Coronary artery (tissue), 2 donors: ENCODE measurements at regions not wholly inside any gene's neighbourhood (a gene's known extent, or its start where the extent isn't known, plus 50 kb on each side); places are given as distances from the start of the nearest gene placed in this dataset.

ENCODE experiments used
- DNase-seq: peaks from one replicate; pipeline ENCODE4 v3.0.0-alpha.2; 2017; ENCODE audit warnings: low spot score
- H3K27ac ChIP-seq, 2 donors: fragments of 200-600 bp; sonication (generic); one replicate each; pipeline ENCODE4 v1.5.1; 2016 to 2019
- H3K4me3 ChIP-seq: fragments of 200-600 bp; sonication (generic); 2 replicates; pipeline ENCODE4 v1.5.1; 2016; ENCODE audit warnings: mild to moderate bottlenecking, moderate library complexity
- TF ChIP-seq, protein P1 (sequence below): fragments of 200-600 bp; sonication (generic); IDR thresholded peaks from one replicate; pipeline ENCODE4 v1.5.1; 2019; ENCODE audit warnings: antibody characterized with exemption

DNA sequence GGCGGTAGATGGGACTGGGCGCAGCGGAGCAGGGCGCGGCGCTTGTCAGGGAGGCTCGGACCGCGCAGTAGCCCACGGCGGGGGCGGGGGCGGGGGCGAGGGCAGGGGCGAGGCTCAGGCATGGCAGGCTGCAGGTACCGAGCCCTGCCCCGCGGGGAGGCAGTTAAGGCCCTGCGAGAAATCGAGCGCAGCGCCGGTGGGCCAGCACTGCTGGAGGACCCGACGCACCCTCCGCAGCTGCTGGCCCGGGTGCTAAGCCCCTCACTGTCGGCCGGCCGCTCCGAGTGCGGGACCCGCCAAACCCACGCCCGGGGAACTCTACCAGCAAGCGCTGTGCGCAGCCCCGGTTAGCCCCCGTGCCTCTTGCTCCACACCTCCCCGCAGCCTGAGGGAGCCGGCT is 90.2 kb upstream of the RPL38 start:
- Histone ChIP-seq H3K27ac (no peak overlapping the region), H3K4me3 (no peak overlapping the region)
- TF ChIP-seq, protein P1, sequence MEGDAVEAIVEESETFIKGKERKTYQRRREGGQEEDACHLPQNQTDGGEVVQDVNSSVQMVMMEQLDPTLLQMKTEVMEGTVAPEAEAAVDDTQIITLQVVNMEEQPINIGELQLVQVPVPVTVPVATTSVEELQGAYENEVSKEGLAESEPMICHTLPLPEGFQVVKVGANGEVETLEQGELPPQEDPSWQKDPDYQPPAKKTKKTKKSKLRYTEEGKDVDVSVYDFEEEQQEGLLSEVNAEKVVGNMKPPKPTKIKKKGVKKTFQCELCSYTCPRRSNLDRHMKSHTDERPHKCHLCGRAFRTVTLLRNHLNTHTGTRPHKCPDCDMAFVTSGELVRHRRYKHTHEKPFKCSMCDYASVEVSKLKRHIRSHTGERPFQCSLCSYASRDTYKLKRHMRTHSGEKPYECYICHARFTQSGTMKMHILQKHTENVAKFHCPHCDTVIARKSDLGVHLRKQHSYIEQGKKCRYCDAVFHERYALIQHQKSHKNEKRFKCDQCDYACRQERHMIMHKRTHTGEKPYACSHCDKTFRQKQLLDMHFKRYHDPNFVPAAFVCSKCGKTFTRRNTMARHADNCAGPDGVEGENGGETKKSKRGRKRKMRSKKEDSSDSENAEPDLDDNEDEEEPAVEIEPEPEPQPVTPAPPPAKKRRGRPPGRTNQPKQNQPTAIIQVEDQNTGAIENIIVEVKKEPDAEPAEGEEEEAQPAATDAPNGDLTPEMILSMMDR: no peak
- no peak for DNase-seq

DNA sequence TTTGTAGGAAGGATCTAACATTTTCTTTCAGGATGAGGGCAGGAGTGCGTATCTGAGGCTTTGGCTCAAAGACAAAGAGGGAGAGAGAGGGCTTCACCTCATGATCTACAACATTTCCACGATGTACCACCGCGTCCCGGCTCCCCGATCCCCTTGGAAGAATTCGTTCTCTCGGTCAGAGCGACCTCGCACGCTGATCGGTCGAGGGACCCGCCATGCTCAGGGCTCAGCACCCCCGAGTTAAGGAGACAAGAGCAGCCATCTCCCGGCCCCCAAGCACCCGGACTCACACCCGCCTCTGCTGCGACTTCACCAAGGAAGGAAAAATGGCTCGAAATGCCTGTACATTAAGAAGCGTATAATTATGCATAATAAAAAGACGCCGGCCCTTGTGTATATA is 89.5 kb upstream of the RPL38 start:
- no peak overlapping the region for H3K27ac ChIP-seq
- no peak for DNase-seq
- TF ChIP-seq, protein P1: no peak
- H3K4me3 ChIP-seq: no peak overlapping the region

DNA sequence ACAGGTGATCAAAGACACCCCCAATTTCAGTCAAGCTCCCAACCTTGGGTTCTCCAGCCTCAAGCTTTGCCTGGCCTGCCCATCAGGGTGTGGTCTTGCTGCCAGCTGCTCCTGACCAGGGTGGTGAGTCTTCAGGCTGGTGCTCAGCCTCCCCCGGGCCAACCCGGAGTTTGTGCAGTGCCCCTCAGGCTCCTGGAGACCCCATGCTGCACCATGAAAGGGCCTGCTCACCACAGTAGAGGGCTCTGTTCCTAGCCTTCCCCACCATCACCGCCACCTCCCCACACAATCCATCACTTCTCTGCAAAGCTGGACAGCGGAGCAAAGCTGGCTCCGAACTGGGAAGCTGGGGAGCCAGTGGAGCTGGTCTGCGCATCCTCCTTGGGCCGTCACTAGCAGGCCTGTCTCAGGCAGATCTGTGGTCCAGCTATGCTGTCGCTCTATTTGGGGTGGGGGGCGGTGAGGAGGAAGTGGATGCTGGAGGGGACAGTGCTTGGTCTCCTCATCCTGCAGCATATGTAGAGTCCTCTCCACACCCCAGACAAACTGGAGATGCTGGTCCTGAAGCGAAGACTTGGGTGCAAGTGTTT is 88.5 kb upstream of the RPL38 start:
- Histone ChIP-seq H3K27ac (no peak overlapping the region), H3K4me3 (no peak overlapping the region)
- DNase-seq: no peak
- TF ChIP-seq, protein P1: no peak

DNA sequence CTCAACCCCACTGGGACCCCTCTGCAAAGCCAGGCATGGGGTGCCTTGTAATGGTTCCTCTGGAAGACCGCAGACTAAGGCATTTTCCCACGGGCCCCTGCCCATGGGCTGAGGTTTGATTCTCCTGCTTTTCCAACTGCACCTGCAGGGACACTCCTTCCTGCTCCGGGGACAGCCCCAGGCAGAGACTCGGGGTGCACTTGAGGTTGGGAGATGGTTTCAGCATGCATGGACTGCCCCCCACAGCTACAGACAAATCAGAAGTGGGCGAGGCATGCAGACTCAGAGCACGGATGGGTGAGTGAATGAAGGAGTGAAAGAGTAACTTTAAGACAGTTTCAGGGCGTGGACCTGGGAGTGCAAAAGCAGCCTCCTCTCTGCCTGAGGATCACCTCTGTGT is 87.9 kb upstream of the RPL38 start:
- Histone ChIP-seq H3K27ac (no peak overlapping the region), H3K4me3 (no peak overlapping the region)
- no peak for DNase-seq
- TF ChIP-seq, protein P1: no peak

DNA sequence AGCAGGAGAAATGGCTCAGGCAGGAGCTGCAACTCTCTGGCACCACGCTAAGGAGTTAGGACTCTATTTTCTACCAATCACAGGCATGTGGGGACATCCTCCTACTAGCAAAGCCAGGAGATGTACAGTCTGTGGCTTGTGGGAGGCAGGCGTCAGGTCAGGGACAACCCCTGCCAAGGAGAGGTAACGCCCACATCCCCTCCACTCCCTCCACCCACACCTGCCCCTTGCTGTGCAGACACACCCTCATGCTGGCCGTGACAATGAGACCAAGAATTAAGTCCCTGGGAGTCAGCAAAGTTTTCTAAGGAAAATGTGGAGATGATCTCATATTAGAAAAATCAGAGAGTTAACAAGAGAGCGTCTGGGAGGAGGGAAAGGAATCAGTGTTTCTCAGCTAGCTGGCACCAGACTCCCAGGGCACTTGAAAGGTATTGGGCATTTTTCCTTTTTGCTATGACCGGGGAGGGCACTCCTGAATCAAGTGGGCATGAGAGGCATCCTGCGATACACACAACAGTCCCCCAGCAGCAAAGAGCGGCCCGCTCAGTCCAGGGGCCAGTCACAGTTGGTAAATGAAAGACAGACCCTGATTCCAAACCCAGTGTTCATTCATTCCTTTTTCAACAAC is 87.3 kb upstream of the RPL38 start:
- Histone ChIP-seq H3K27ac (no peak overlapping the region), H3K4me3 (no peak overlapping the region)
- TF ChIP-seq, protein P1: no peak
- no peak for DNase-seq

DNA sequence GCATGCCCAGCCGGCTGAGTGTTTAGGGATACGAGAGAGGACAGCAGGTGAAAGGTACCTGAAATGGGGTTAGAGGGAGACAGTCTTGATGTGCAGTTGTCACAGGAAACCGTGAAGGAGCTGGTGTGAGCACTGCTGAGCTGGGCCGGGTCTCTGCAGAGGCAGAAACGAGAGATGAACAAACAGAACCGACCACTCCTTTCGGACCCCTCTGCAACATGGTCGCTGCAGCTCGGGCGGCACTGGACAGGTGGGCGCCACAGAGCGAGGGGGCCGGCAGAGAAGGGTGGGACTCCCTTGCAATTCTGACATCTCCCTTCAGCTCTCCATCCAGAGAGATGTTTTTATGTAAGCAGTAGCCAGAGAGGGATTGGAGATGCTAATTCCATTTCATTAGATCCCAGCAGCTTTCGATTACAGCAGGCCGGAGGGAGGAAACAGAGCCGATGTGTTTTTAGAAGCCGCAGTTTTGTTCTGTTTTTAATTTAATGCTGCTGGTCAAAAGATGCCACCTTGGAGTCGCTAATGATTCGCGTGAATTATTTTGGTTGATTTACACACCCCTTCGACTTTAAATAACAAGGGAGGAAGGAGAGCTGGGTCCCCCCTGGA is 86.3 kb upstream of the RPL38 start:
- DNase-seq: no peak
- TF ChIP-seq, protein P1: no peak
- Histone ChIP-seq H3K4me3 (no peak overlapping the region), H3K27ac (no peak overlapping the region)

DNA sequence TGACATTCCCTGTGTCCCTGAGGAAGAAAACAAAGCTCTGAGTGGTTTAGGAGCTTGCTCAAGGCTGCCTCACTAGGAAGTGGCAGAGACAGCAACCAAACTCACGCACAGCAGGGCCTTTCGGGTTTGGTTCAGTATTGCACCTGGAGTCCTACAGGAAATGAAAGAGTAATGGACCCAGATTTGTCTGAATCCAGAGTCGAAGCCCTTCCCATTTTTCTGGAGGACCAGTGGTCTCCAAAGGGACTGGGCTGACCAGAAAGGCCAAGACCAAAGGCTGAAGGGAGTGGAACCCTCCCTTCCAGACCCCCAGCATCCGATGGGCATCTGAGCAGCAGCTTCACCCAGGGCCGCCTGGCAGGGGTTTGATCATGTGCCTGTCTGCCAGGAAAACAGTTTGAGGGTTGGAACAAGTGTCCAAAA is 85.5 kb upstream of the RPL38 start:
- DNase-seq: no peak
- H3K4me3 ChIP-seq: no peak overlapping the region

More for the DNA sequence above, 85.5 kb upstream of the RPL38 start:
- H3K27ac ChIP-seq: no peak overlapping the region
- TF ChIP-seq, protein P1: no peak
